ENCODE measurements at regions not wholly inside any gene's neighbourhood (a gene's known extent, or its start where the extent isn't known, plus 50 kb on each side); places are given as distances from the start of the nearest gene placed in this dataset.

DNA sequence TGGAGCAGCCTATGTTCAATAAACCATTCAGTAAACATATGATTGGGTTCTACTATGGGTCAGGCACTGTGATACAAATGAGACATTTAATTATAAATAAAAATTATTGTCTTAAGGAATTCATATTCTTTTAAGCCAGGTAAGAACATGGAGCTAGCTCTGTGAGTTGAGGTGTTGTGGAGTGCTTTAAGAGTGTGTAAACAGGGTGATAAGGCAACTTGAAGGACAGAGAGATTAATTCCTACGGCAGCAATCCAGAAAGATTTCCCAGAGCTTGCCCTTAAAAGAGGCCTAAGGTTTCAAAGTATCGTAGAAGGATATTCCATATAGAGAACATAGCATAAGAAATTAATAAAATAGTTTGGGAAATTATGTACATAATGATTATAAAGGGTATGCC is 126.4 kb upstream of the FAT3 start:
- TF ChIP-seq CTCF (conservative IDR thresholded peaks at IDR 0.05; ENCODE audit: low read depth, low read length) (no peak), EZH2 (IDR thresholded peaks at IDR 0.05; ENCODE audit: borderline replicate concordance, low read depth, low read length, poor library complexity, severe bottlenecking) (no peak)
